GM08714 (cell line): ENCODE measurements at regions not wholly inside any gene's neighbourhood (a gene's known extent, or its start where the extent isn't known, plus 50 kb on each side); places are given as distances from the start of the nearest gene placed in this dataset.

Experiments
- H3K4me3 ChIP-seq: fragments of 200-500 bp; sonication (Bioruptor generic); 2 replicates; pipeline ENCODE4 v1.5.1; 2014; ENCODE audit warnings: mild to moderate bottlenecking, low read length, inconsistent platforms
- ZNF274 ChIP-seq: IDR thresholded peaks from 2 replicates; pipeline ENCODE4 v1.6.1; 2012; ENCODE audit warnings: mild to moderate bottlenecking, low read depth, low read length

GRCh38 chr9:129239946-129240490, 62.0 kb upstream of the IER5L start:
- no peak for TF ChIP-seq ZNF274
- no peak overlapping the region for H3K4me3 ChIP-seq

GRCh38 chr9:129237803-129238202, 59.7 kb upstream of the IER5L start:
- no peak overlapping the region for H3K4me3 ChIP-seq
- TF ChIP-seq ZNF274: no peak

- no peak for TF ChIP-seq ZNF274
Observed at GRCh38 chr9:129237164-129237611, 59.1 kb upstream of the IER5L start.

GRCh38 chr9:129236441-129237145, 58.5 kb upstream of the IER5L start:
- H3K4me3 ChIP-seq: no peak overlapping the region
- TF ChIP-seq ZNF274: no peak

More at GRCh38 chr9:129237164-129237611, 59.1 kb upstream of the IER5L start:
- H3K4me3 ChIP-seq: no peak overlapping the region

GRCh38 chr9:129235931-129236331, 57.9 kb upstream of the IER5L start:
- TF ChIP-seq ZNF274: no peak
- no peak overlapping the region for H3K4me3 ChIP-seq

- TF ChIP-seq ZNF274: no peak
- no peak overlapping the region for H3K4me3 ChIP-seq
Observed at GRCh38 chr9:129235041-129235930, 57.2 kb upstream of the IER5L start.

- H3K4me3 ChIP-seq: no peak overlapping the region
- TF ChIP-seq ZNF274: no peak
Observed at GRCh38 chr9:129234491-129234890, 56.4 kb upstream of the IER5L start.

- TF ChIP-seq ZNF274: no peak
- H3K4me3 ChIP-seq: no peak overlapping the region
Observed at GRCh38 chr9:129232839-129233591, 55.0 kb upstream of the IER5L start.

- no peak overlapping the region for H3K4me3 ChIP-seq
- no peak for TF ChIP-seq ZNF274
Observed at GRCh38 chr9:129231759-129232158, 53.7 kb upstream of the IER5L start.

GRCh38 chr9:129231022-129231739, 53.1 kb upstream of the IER5L start:
- H3K4me3 ChIP-seq: no peak overlapping the region
- no peak for TF ChIP-seq ZNF274

- TF ChIP-seq ZNF274: no peak
- H3K4me3 ChIP-seq: no peak overlapping the region
Observed at GRCh38 chr9:129230302-129230701, 52.2 kb upstream of the IER5L start.
